HEK293T (cell line): ENCODE measurements at regions not wholly inside any gene's neighbourhood (a gene's known extent, or its start where the extent isn't known, plus 50 kb on each side); places are given as distances from the start of the nearest gene placed in this dataset.

ENCODE experiments used
- CTCF ChIA-PET: fragments of 350-600 bp; formaldehyde crosslinking; extraction: SDS; loops from one replicate; lab custom pipeline; 2021; ENCODE audit warnings: antibody characterized with exemption, inconsistent platforms; lab: Yijun Ruan, JAX
- POLR2A ChIA-PET: fragments of 350-600 bp; formaldehyde crosslinking; extraction: SDS; loops from one replicate; lab custom pipeline; 2020; ENCODE audit warnings: antibody characterized with exemption, inconsistent platforms; lab: Yijun Ruan, JAX
- DNase-seq: peaks from one replicate; pipeline ENCODE4 v3.0.0; 2012; ENCODE audit warnings: mixed read lengths; ENCODE audit errors: extremely low spot score
- ARNT ChIP-seq: fragments of 450-650 bp; IDR thresholded peaks from 2 replicates; pipeline ENCODE4 v1.6.1; 2017; ENCODE audit warnings: mild to moderate bottlenecking
- BHLHE40 ChIP-seq: fragments of 450-650 bp; IDR thresholded peaks from 2 replicates; pipeline ENCODE4 v1.6.1; 2016; ENCODE audit warnings: mild to moderate bottlenecking, moderate library complexity, borderline replicate concordance
- CTBP1 ChIP-seq: fragments of 450-650 bp; IDR thresholded peaks from 2 replicates; pipeline ENCODE4 v1.6.1; 2016; ENCODE audit warnings: borderline replicate concordance
- ELF4 ChIP-seq: fragments of 450-650 bp; IDR thresholded peaks from 2 replicates; pipeline ENCODE4 v1.6.1; 2017; ENCODE audit warnings: antibody characterized with exemption
- FOXA1 ChIP-seq: fragments of 450-650 bp; IDR thresholded peaks from 2 replicates; pipeline ENCODE4 v1.6.1; 2016; ENCODE audit warnings: mild to moderate bottlenecking
- FOXK2 ChIP-seq: fragments of 450-650 bp; IDR thresholded peaks from 2 replicates; pipeline ENCODE4 v1.6.1; 2016; ENCODE audit warnings: mild to moderate bottlenecking
- FOXM1 ChIP-seq: fragments of 450-650 bp; IDR thresholded peaks from 2 replicates; pipeline ENCODE4 v1.6.1; 2017; ENCODE audit warnings: mild to moderate bottlenecking, borderline replicate concordance
- HDGF ChIP-seq: fragments of 450-650 bp; IDR thresholded peaks from 2 replicates; pipeline ENCODE4 v1.6.1; 2017; ENCODE audit warnings: antibody characterized with exemption, borderline replicate concordance
- L3MBTL2 ChIP-seq: fragments of 450-650 bp; conservative IDR thresholded peaks from 2 replicates; pipeline ENCODE4 v1.6.1; 2016; ENCODE audit warnings: mild to moderate bottlenecking
- LEF1 ChIP-seq: fragments of 450-650 bp; IDR thresholded peaks from 2 replicates; pipeline ENCODE4 v1.6.1; 2017; ENCODE audit warnings: mild to moderate bottlenecking, borderline replicate concordance
- NFRKB ChIP-seq: fragments of 450-650 bp; IDR thresholded peaks from 2 replicates; pipeline ENCODE4 v1.6.1; 2016; ENCODE audit warnings: mild to moderate bottlenecking, moderate library complexity
- PKNOX1 ChIP-seq: fragments of 450-650 bp; IDR thresholded peaks from 2 replicates; pipeline ENCODE4 v1.6.1; 2016
- SP1 ChIP-seq: fragments of 450-650 bp; IDR thresholded peaks from 2 replicates; pipeline ENCODE4 v1.6.1; 2017
- SUZ12 ChIP-seq: fragments of 450-650 bp; IDR thresholded peaks from 2 replicates; pipeline ENCODE4 v1.6.1; 2016; ENCODE audit warnings: mild to moderate bottlenecking
- TARDBP ChIP-seq: fragments of 450-650 bp; IDR thresholded peaks from 2 replicates; pipeline ENCODE4 v1.6.1; 2016
- ZNF384 ChIP-seq: fragments of 450-650 bp; IDR thresholded peaks from 2 replicates; pipeline ENCODE4 v1.6.1; 2016

- no peak for DNase-seq
- CTCF ChIA-PET = no interaction called here
- POLR2A ChIA-PET = no interaction called here
- TF ChIP-seq FOXA1 (no peak), LEF1 (no peak), ARNT (no peak), SUZ12 (no peak), SP1 (no peak)
Observed at GRCh38 chr6:14059791-14060436, 57.7 kb upstream of the CD83 start.

GRCh38 chr6:14060971-14061370, 56.6 kb upstream of the CD83 start:
- POLR2A ChIA-PET = no interaction called here
- CTCF ChIA-PET = interaction anchor here (1.0 kb wide), 1 partner anchor 15 kb away, joined by 4 read pairs; no protein-coding TSS in a partner anchor
- no peak for DNase-seq
- TF ChIP-seq SUZ12 (no peak), ELF4 (no peak), FOXA1 (no peak)

- ChIA-PET CTCF (interaction anchor here (1.0 kb wide), 1 partner anchor 15 kb away, joined by 4 read pairs; no protein-coding TSS in a partner anchor), POLR2A (no interaction called here)
- no peak for DNase-seq
- no peak for TF ChIP-seq ARNT
- TF ChIP-seq BHLHE40 = no peak
- TF ChIP-seq CTBP1 = no peak
- TF ChIP-seq NFRKB = no peak
- TF ChIP-seq L3MBTL2 = no peak
- no peak for TF ChIP-seq PKNOX1
- no peak for TF ChIP-seq HDGF
- TF ChIP-seq ZNF384 = no peak
- TF ChIP-seq TARDBP = no peak
- TF ChIP-seq FOXK2 = no peak
Observed at GRCh38 chr6:14061643-14062042, 55.9 kb upstream of the CD83 start.

- ChIA-PET CTCF (no interaction called here), POLR2A (no interaction called here)
- TF ChIP-seq HDGF (no peak), TARDBP (no peak), FOXM1 (no peak)
- DNase-seq = no peak
Observed at GRCh38 chr6:14062345-14063029, 55.1 kb upstream of the CD83 start.

GRCh38 chr6:14063756-14064155, 53.8 kb upstream of the CD83 start:
- TF ChIP-seq FOXK2 (no peak), ELF4 (no peak), TARDBP (no peak), L3MBTL2 (no peak), FOXM1 (no peak), PKNOX1 (no peak), SUZ12 (no peak), NFRKB (no peak), FOXA1 (no peak), ARNT (no peak), CTBP1 (no peak), ZNF384 (no peak), HDGF (no peak), LEF1 (no peak), SP1 (no peak), BHLHE40 (no peak)
- ChIA-PET POLR2A (no interaction called here), CTCF (interaction anchor here (0.6 to 6.4 kb wide), 2 partner anchors 34 to 153 kb away, joined by 3 to 69 read pairs; no protein-coding TSS in a partner anchor)
- DNase-seq = no peak

GRCh38 chr6:14065350-14065749, 52.2 kb upstream of the CD83 start:
- DNase-seq = no peak
- CTCF ChIA-PET = interaction anchor here (0.6 to 6.4 kb wide), 3 partner anchors 19 to 155 kb away, joined by 3 to 69 read pairs (median 5); no protein-coding TSS in a partner anchor
- no peak for TF ChIP-seq PKNOX1
- TF ChIP-seq FOXA1 = no peak
- no peak for TF ChIP-seq SP1
- TF ChIP-seq FOXK2 = no peak
- TF ChIP-seq ARNT = no peak
- TF ChIP-seq TARDBP = no peak
- no peak for TF ChIP-seq ZNF384
- TF ChIP-seq SUZ12 = no peak
- TF ChIP-seq CTBP1 = no peak
- TF ChIP-seq BHLHE40 = no peak
- no peak for TF ChIP-seq ELF4
- no peak for TF ChIP-seq NFRKB
- no peak for TF ChIP-seq FOXM1
- TF ChIP-seq HDGF = no peak
- TF ChIP-seq LEF1 = no peak
- POLR2A ChIA-PET = no interaction called here
